GM23338 (cell line): ENCODE measurements at regions not wholly inside any gene's neighbourhood (a gene's known extent, or its start where the extent isn't known, plus 50 kb on each side); places are given as distances from the start of the nearest gene placed in this dataset.
"Not testable (repeated sequence)": the region's sequence is repeated elsewhere in the genome, so short reads cannot be mapped to it uniquely, and the experiment has no call there.

Experiments used
- ATAC-seq: fragments of 200-7000 bp; cut with Tn5 transposase; 3 replicates; pipeline ENCODE4 v1.9.1; 2020
- DNase-seq: peaks from one replicate; pipeline ENCODE4 v3.0.0-alpha.2; 2015; ENCODE audit warnings: low spot score
- H2AFZ ChIP-seq: fragments of 200-600 bp; sonication (generic); 2 replicates; pipeline ENCODE4 v1.8.0; 2016; ENCODE audit warnings: antibody characterized with exemption, mild to moderate bottlenecking, moderate library complexity
- H3F3A ChIP-seq: fragments of 200-600 bp; sonication (generic); replicated peaks from 2 replicates; pipeline ENCODE4 v1.8.0; 2017; ENCODE audit warnings: antibody characterized with exemption, mixed run types, low read depth
- H3K27ac ChIP-seq: fragments of 200-600 bp; sonication (generic); 2 replicates; pipeline ENCODE4 v1.6.1; 2016; ENCODE audit warnings: low read depth
- H3K27me3 ChIP-seq: fragments of 200-600 bp; sonication (generic); 2 replicates; pipeline ENCODE4 v1.8.0; 2016; ENCODE audit warnings: mild to moderate bottlenecking, mixed run types, moderate library complexity; ENCODE audit not compliant: insufficient read depth
- H3K36me3 ChIP-seq: fragments of 200-600 bp; sonication (generic); 2 replicates; pipeline ENCODE4 v1.8.0; 2016; ENCODE audit warnings: mild to moderate bottlenecking; ENCODE audit not compliant: insufficient read depth
- H3K4me1 ChIP-seq: fragments of 200-600 bp; sonication (generic); 2 replicates; pipeline ENCODE4 v1.8.0; 2016; ENCODE audit warnings: mild to moderate bottlenecking, moderate library complexity; ENCODE audit not compliant: insufficient read depth
- H3K4me2 ChIP-seq: fragments of 200-600 bp; sonication (generic); 2 replicates; pipeline ENCODE4 v1.7.1; 2017; ENCODE audit warnings: mixed run types
- H3K4me3 ChIP-seq: fragments of 200-600 bp; sonication (generic); 2 replicates; pipeline ENCODE4 v1.6.1; 2016; ENCODE audit warnings: mixed run types
- H3K79me2 ChIP-seq: fragments of 200-600 bp; sonication (generic); replicated peaks from 2 replicates; pipeline ENCODE4 v1.8.0; 2017; ENCODE audit warnings: mild to moderate bottlenecking; ENCODE audit not compliant: insufficient read depth
- H3K9me2 ChIP-seq: fragments of 200-600 bp; sonication (generic); 2 replicates; pipeline ENCODE4 v1.8.0; 2017; ENCODE audit not compliant: insufficient read depth
- H4K20me1 ChIP-seq: fragments of 200-600 bp; sonication (generic); replicated peaks from 2 replicates; pipeline ENCODE4 v1.8.0; 2017; ENCODE audit warnings: mild to moderate bottlenecking; ENCODE audit not compliant: insufficient read depth
- H3K27ac Mint-ChIP-seq: 2 replicates; pipeline ENCODE4 v1.8.0; 2020; ENCODE audit warnings: inconsistent platforms, mild to moderate bottlenecking, moderate library complexity, mixed read lengths
- H3K27me3 Mint-ChIP-seq: 3 replicates; pipeline ENCODE4 v1.8.0; 2022; ENCODE audit warnings: low read depth, mild to moderate bottlenecking, moderate library complexity, mixed read lengths, inconsistent platforms; ENCODE audit not compliant: insufficient read depth, poor library complexity
- H3K36me3 Mint-ChIP-seq: 3 replicates; pipeline ENCODE4 v1.8.0; 2021; ENCODE audit warnings: low read depth, mild to moderate bottlenecking, inconsistent platforms, moderate library complexity, mixed read lengths
- H3K4me1 Mint-ChIP-seq: 3 replicates; pipeline ENCODE4 v1.8.0; 2020; ENCODE audit warnings: mild to moderate bottlenecking, inconsistent platforms, mixed read lengths
- H3K4me3 Mint-ChIP-seq: 3 replicates; pipeline ENCODE4 v1.8.0; 2021; ENCODE audit warnings: moderate library complexity, mild to moderate bottlenecking, inconsistent platforms, mixed read lengths
- H3K9me3 Mint-ChIP-seq: 3 replicates; pipeline ENCODE4 v1.8.0; 2020; ENCODE audit warnings: moderate library complexity, mild to moderate bottlenecking, inconsistent platforms, mixed read lengths
- CTCF ChIP-seq, 2 experiments: fragments of 200-600 bp in 1 of 2; sonication (generic) in 1 of 2; conservative IDR thresholded peaks; 2 replicates each; pipeline versions ENCODE4 v1.5.1 to v1.6.1; 2016 to 2017; ENCODE audit warnings: antibody characterized with exemption in 2 of 2, low read depth in 2 of 2, mild to moderate bottlenecking in 2 of 2, moderate library complexity in 1 of 2
- EZH2 ChIP-seq: fragments of 200-600 bp; sonication (generic); IDR thresholded peaks from one replicate; pipeline ENCODE4 v1.8.0; 2017; ENCODE audit warnings: antibody characterized with exemption, mild to moderate bottlenecking, low read depth; ENCODE audit not compliant: unreplicated experiment
- POLR2AphosphoS5 ChIP-seq: IDR thresholded peaks from 2 replicates; pipeline ENCODE4 v1.6.1; 2016; ENCODE audit warnings: antibody characterized with exemption, low read depth
- REST ChIP-seq: IDR thresholded peaks from one replicate; pipeline ENCODE4 v1.6.1; 2018; ENCODE audit warnings: antibody characterized with exemption; ENCODE audit not compliant: unreplicated experiment
- STAT1 ChIP-seq: IDR thresholded peaks from one replicate; pipeline ENCODE4 v1.6.1; 2016; ENCODE audit warnings: antibody characterized with exemption; ENCODE audit not compliant: unreplicated experiment
- ZNF331 ChIP-seq: fragments of 250-450 bp; sonication (Bioruptor Pico); IDR thresholded peaks from 2 replicates; pipeline ENCODE4 v1.5.0; 2020; ENCODE audit warnings: low read depth, mild to moderate bottlenecking, moderate library complexity
- TF ChIP-seq, protein P1 (sequence below): IDR thresholded peaks from 2 replicates; pipeline ENCODE4 v1.6.1; 2016; ENCODE audit warnings: antibody characterized with exemption

- no peak for TF ChIP-seq REST
- TF ChIP-seq EZH2 = no peak
- TF ChIP-seq STAT1 = no peak
- TF ChIP-seq POLR2AphosphoS5 = no peak
- TF ChIP-seq, protein P1, sequence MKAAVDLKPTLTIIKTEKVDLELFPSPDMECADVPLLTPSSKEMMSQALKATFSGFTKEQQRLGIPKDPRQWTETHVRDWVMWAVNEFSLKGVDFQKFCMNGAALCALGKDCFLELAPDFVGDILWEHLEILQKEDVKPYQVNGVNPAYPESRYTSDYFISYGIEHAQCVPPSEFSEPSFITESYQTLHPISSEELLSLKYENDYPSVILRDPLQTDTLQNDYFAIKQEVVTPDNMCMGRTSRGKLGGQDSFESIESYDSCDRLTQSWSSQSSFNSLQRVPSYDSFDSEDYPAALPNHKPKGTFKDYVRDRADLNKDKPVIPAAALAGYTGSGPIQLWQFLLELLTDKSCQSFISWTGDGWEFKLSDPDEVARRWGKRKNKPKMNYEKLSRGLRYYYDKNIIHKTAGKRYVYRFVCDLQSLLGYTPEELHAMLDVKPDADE = no peak
- TF ChIP-seq ZNF331 (CRISPR knock-in tag) = no peak
- TF ChIP-seq CTCF (conservative IDR thresholded peaks at IDR 0.05; ENCODE audit: low read depth in 2 of 2) = no peak
These were observed 697.5 kb downstream of the GBE1 start (continued) for GRCh38 chr3:81063896-81064295.

DNA sequence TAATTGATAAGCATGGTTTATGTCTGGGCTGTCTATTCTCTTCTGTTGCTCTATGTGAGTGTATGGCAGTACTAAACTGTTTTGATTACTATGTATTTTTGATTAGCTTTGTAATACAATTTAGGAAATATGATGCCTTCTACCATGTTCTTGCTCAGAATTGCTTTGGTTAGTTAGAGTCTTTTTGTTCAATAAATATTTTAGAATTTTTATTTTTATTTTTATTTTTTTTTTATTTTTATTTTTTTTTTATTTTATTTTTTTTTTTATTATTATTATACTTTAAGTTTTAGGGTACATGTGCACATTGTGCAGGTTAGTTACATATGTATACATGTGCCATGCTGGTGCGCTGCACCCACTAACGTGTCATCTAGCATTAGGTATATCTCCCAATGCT is 710.3 kb downstream of the GBE1 start:
- H4K20me1 ChIP-seq, H3K9me2 ChIP-seq, ATAC-seq, H3K27me3 ChIP-seq, H3K4me3 Mint-ChIP-seq, H3K36me3 Mint-ChIP-seq, H3K36me3 ChIP-seq, H2AFZ ChIP-seq, H3K9me3 Mint-ChIP-seq, H3K27me3 Mint-ChIP-seq, H3K4me3 ChIP-seq, H3K4me1 ChIP-seq, H3K4me2 ChIP-seq, H3K27ac ChIP-seq, H3K79me2 ChIP-seq, H3F3A ChIP-seq, DNase-seq, H3K27ac Mint-ChIP-seq, H3K4me1 Mint-ChIP-seq: not testable (repeated sequence)

DNA sequence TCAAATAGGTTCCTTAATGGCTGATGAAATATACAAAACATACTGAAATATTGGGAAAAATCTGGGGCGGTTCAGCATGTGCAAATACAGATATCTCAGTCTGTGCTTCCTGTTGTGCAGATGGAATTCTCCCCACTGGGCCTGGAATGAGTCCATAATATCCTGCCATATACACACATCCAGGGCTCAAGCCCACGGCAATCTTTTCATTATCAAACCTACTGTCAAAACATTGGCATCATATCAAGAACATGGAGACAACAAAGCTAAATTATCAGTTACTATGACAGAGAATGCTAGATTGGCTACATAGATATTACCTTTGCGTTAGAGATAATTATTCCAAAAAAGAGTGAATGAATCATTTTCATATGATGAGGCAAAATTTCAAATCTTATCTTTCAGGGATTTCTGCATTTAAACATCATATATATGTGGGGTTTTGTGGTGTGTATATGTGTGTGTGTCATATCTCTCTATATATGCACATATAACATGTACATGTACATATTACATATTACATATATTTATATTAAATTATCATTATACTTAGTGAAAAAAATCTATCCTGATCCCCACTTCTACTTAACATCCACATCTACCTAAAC is 713.3 kb downstream of the GBE1 start:
- H3F3A ChIP-seq = no peaks in the 10 kb centered on the region
- H2AFZ ChIP-seq = no peak overlapping the region
- Mint-ChIP-seq H3K9me3 (no peaks in the 10 kb centered on the region), H3K36me3 (no peaks in the 10 kb centered on the region), H3K4me1 (no peaks in the 10 kb centered on the region), H3K27ac (no peak overlapping the region), H3K4me3 (no peak overlapping the region), H3K27me3 (no peaks in the 10 kb centered on the region)
- H3K4me3 ChIP-seq = no peak overlapping the region
- no peaks in the 10 kb centered on the region for H3K27me3 ChIP-seq
- no peaks in the 10 kb centered on the region for H3K36me3 ChIP-seq
- no peaks in the 10 kb centered on the region for H3K79me2 ChIP-seq
- H3K27ac ChIP-seq = no peak overlapping the region
- H3K4me1 ChIP-seq = no peaks in the 10 kb centered on the region
- ATAC-seq = no peak
- TF ChIP-seq POLR2AphosphoS5 = no peak
- no peaks in the 10 kb centered on the region for H4K20me1 ChIP-seq
- no peak overlapping the region for H3K4me2 ChIP-seq
- DNase-seq = no peak
- no peaks in the 10 kb centered on the region for H3K9me2 ChIP-seq
